GM21360 (cell line): ENCODE measurements at regions not wholly inside any gene's neighbourhood (a gene's known extent, or its start where the extent isn't known, plus 50 kb on each side); places are given as distances from the start of the nearest gene placed in this dataset.

Experiments
- ATAC-seq: cut with Tn5 transposase; IDR thresholded peaks from one replicate; pipeline ENCODE4 v1.9.1; 2021; ENCODE audit warnings: mild to moderate bottlenecking, moderate library complexity; ENCODE audit not compliant: unreplicated experiment

DNA sequence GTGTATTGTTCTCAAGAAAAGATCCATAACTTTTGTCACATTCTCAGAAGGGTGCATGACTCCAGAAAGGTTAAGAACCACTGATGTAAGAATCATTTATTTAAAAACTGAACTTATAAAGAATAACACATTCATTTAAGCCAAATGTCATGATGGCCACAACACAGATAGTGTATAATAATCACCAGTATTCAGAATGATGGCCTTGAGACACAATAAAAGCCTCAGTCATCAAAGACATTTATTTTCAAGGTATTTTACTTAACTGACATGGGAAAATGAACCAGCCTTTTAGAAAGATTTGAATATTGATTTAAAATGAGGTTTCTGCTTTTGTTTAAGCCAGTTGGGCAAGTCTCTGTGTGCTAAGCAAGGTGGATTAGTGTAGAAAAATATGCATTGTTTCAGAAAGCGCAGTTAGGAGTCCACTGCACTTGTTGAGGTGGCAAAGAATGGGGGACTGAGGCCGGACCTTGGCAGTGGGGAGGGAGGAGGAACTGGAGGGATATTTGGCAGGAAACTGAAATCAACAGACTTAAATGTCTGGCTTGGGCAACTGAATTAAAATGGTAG is 371.9 kb upstream of the ESRRG start:
- ATAC-seq: no peak

DNA sequence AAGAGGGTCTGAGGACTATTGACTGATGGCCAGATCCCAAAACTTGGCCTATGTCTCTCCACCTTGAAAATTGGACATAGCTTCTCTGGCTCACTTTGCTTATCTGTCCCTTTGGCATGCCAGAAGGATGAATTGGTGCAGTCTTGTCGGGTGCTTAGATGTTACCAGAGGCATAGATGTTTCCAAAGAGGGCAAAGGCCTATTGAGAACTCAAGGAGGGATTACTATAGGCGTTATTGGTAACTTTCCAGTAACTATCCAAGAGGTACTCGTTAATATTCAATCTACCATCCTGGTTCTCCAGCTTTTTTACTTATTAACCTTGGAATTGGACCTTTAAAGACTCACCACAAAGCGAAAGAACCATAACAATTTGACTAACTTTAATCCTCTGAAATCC is 368.3 kb upstream of the ESRRG start:
- ATAC-seq: no peak

DNA sequence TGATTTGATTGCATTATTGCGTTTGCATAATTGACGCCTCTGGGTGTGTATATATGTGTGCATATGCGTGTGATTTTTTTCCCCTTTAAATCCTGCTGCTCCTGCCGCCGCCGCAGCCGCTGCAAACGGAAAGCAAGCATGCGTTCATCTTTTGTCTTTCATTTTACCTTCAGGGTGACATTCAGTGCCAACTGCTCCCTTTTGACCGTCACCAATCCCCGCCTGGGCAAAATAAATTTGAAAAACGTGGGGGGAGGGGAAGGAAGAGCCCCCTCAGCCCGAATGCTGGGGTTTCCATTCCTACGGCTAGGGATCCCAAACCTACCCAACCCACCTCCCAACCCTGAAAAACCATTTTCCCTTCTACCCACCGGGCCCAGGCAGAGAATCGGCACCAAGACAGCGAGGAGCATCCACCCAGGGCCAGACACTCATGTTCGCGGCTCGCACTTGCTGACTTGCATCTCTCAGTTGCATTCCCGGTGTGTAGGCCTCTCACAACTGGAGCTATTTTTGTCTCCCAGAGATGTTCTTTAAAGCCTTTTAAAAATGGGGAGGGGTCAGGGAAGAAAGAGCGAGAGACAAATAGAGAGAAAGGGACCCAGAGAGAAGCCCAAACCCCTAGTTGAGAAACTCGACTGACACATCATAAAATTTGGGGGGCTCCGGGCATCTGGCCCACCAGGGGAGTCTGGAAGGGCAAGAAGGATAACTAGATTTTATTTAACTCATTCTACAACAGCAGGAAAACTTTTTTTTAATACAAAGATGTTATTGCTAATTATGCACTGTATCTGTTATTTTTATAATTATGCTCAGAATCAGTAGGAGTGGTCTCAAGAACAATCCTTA is 367.1 kb upstream of the ESRRG start:
- ATAC-seq: no peak

DNA sequence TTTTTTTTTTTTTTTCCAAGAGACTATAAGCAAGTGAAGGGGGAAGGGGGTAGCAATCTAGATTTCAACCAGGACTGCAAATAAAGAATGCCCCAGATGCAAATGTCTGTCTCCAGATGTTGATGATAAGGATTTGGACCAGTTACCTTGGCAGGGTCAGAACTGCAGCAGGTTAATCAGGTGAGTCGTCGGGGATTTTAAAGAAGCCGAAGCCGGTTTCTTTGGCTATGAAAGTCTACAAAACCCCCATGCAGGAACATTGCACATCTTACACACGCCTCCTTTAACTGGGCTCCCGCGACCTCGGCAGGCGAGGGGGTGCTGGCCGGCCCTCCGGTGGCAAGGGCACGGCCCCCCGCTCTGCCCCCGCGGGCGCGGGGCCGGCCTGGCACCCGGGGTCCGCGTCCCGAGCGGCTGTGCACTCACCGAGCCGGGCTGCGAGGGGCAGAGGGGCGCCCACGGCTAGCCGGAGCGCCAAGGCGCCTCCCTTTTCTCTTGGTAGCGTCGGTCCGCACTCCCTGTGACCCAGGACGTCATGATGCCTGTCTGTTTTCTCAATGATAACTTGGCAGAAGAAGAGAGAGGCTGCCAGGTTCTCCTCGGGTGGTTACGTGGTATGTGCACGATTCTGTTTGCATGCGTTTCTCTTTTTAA is 366.3 kb upstream of the ESRRG start:
- no peak for ATAC-seq

DNA sequence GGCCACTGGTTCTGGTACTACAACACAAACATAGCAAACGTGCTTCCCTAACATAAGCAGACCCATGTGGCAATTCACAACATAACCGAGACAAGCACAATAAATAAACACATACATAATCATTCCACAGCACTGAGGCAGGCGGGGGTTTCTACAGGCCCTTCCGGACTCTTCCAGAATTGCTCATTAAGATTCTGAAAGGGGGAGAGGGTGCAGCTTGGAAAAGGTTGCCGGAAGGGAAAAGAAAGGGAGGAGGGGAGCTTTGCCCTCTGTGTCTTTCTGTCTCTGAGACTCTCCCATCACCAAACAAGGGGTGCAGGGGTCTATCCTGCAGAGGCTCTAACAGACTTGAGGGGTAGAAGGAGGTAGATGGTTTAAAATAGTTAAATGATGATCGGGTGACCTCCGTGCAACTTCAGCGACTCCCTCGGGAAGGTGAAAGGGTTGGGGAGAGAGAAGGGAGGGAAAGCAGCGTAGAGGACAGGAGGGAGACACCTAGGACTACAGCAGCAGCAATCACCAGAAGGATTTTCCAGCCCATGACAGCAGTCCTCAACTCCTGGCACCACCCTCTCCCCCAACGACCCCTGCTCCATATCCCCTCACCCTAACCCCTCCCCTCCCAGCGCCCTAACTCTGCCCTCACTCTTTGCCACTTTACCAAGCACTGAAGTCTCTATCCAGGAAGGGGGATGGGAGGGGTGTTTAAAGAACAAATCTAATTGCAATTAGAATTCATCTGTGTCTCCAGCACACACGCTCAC is 365.5 kb upstream of the ESRRG start:
- ATAC-seq: no peak

DNA sequence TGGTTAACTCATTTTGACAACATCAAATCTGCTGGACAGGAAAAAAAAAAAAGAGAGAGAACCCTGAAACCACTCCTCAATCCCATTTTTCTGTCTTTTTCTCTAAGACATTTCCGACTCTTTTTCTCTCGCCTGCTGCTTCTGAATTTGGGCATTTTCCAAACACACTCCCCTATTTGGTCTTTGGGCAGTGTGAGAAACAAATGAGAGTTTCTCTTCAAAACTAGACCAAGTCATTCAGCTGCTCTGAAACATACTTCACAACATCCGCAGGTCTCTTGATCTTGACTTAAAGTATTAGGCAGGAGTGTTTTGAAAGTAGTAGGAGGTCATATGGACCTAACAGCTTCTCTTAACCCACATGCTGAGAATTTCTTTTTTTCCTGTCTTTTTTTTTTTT is 364.8 kb upstream of the ESRRG start:
- no peak for ATAC-seq

DNA sequence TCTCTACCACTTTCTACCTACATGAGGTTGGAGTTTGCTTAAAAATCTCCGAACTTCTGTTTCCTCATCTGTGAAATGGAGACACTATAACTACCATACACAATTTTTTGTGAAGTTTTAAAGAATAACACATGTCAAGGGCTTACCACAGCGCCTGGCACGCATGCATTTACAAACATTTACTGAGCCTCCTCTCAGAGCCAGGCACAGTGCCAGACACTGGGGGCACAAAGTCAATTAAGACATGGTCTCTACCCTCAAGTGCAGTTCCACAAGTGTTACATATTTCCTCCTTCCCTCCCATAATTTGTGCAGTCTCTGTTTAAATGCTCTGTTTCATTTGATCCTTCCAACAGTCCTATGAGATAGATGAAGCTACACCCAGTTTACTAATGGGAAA is 356.4 kb upstream of the ESRRG start:
- no peak for ATAC-seq

DNA sequence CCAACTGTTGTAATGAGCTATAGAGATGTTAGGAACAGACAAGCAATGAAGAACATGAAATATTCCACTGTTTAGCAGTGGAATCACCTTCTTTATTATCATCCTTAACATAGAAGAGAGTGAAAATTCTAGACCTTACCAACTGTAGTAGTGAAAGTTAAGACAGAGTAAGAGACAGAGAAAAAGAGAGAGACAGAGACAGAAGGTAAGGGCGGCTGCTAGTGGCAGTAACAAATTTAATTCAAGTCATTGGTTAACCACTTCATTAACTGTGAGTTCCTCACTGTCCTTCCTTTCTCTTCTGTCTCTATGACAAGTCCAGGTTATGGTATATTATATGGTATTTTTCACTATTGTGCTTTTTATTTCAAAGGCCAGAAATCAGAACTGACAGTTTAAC is 355.7 kb upstream of the ESRRG start:
- ATAC-seq: no peak

DNA sequence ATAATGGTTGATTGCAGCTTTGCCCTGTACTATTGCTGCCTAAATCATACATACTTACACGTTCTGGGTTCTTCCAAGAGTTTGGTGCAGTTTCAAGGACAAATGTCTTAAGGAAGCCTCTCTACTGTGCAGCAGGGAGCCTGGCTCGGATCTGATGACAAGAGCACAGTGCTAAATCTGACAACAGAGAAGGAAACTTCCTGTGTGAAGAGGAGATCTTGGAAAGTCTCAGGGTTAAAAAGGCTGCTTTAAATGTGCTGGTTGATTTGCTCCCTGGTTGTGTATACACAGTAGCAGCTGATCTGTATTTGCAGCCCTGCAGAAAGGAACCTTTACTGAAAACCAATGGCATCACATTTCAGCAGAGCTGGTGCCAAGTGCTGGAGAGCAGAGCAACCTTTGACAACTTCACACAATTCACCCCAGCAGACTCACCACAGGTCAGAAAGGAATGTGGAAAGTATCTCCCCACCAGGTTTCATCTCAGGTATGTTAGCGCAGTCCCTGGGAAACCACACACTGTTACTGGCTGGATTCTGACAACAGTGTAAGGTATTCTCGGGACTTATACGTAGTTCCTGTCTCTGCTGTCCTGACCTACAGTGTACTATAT is 355.0 kb upstream of the ESRRG start:
- no peak for ATAC-seq

DNA sequence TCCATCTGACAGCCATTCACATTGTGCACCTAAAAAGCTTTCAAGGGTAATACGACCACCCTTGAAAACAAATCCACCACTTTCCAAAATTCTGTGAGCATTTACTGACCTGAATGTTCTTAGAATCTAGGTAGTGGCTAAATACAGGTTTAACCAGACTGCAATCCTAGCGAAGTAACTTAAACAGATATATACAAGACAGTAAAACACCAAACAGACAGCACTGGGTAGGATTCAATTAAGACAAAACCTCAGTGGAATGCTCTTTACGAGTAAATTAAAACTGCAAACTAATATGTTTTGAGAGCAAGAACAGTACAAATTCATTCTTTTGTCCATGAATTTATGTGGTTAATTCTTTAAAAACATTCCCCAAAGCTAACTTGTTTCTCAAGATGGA is 354.2 kb upstream of the ESRRG start:
- no peak for ATAC-seq

DNA sequence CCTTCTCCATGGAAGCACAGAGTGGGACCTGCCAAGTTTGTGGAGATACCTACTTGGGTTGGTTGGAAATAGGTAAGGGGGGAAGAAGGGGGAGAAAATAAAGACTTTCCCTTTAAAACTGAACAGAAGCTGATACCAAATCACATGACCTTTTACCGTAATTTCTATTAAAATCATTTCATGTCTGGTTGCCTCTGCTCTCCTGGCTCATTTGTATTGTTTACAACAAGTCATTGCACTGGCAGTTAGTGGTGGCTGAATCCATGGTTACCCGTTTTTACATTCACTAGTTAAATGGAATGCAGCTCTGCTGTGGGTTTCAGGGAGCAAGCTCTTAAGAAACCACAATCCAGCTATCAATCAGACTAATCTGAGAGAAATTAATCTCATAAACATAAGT is 353.7 kb upstream of the ESRRG start:
- ATAC-seq: no peak

DNA sequence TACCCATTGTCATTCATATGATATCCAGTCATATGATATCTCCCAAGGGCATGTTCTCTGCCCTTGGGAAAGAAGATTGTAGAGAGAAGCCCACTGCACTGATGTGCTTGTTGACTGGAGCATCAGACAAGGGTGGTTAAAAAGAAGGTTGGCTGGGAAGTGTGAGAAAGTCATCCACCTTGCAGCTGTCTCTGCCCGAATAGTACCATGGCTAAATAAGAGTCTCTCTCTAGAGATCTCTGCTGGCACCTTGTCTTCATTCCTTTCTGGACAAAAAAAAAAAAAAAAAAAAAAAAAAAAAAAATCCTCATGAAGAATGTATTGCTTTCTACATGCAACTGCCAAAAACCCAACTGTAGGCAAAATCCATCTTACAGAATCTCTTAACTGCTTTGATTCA is 349.7 kb upstream of the ESRRG start:
- ATAC-seq: no peak

DNA sequence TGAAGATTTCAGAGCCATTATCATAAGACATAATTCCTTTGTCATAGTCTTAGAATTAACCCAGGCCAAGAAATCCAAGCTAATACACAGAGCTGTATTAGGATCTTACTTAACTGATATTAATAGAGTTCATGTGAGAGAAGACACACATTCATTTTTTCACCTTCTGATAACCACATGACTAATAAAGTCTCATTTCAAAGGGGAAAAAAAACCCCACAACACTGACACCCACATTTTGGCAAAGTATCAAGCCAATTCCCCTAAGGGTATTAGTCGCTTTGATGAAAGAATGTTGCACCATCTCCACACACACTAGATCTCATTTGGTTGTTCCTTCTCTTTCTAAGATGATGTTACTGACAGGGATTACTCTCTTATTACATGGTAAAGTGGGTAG is 344.4 kb upstream of the ESRRG start:
- no peak for ATAC-seq

DNA sequence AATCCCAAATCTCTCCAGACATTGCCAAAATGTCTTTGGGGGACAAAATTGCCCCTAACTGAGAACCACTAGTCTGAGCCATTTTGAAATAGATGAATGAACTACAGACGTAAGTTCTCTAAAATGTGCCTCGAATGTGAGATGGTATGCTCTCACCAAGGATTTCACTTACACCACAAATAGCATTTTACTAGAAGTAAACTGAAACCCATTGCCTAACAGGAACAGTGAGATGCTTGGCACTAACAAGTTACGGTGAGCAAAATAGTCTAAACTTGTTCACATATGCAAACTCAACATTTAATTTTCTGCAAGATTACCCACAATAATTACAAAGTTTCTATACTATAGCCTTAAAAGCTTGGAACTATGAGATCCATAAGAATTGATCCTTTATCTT is 343.6 kb upstream of the ESRRG start:
- no peak for ATAC-seq

DNA sequence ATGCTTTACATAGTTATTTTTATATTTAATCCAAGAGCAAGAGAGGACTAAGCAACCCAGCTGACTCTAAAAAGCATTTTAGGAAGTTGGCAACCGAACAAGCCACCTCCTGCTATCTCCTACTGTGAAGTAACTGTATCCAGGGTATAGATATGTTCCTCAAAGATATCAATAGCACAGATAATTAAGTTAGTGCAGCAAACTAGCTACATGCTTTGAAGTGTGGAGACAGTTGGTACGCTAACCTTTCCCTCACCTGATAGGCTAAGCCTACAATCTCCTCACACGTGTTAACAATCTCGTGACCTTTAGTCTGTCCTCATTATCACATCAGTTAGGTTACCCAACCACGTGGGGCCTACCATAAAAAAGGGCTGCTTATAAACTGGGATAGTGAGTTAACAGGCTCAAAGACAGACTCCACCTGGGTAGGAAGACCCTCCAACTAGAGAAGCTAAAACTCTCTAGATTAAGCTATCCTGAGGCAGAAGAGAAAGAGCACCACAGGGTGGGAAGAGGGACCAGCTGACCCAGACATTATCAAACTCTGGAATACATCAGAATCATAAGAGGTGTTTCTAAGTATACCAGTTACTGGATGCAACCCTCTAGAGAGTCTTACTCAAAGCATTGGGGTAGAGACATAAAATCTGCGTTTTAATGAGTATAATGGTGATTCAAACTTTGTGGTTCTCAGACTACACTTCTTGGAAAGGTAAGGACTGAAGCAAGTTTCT is 340.1 kb upstream of the ESRRG start:
- ATAC-seq: no peak

DNA sequence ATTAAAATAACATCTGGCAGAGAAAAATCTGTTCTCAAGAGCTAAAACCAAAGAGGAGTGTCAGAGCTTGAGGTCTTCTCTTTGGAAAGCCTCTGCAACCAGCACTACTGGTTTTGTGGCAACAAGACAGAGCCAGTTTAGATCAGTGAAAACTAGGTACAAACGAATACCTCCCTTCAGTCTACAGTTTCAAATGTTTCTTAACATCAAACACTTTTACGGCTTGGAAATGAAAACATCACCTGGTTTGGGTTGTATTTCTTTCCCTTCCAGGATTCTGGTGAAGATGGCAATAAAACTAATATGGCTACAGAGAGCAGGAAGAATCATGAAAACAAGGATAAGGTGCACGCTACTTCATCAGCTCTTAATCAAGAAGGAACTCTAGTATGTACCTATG is 339.4 kb upstream of the ESRRG start:
- no peak for ATAC-seq

DNA sequence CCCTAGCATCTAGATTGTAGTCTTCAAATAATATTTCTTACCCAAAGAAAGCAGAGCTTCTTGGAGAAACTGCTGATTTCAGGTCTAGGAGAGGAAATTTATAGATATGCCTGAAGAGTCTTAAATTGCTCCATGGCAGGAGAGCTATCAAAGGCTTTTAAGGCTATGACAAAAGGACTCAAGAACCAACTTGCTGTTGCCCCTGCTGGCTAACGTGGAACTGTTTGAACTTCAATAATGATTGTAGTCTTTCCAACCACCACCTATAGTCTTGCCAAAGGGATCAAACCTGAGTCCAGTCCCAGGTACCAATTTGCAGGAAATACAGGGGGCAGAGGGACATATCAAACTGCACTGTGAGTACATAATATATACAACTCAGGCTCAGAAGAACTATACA is 336.2 kb upstream of the ESRRG start:
- ATAC-seq: no peak

DNA sequence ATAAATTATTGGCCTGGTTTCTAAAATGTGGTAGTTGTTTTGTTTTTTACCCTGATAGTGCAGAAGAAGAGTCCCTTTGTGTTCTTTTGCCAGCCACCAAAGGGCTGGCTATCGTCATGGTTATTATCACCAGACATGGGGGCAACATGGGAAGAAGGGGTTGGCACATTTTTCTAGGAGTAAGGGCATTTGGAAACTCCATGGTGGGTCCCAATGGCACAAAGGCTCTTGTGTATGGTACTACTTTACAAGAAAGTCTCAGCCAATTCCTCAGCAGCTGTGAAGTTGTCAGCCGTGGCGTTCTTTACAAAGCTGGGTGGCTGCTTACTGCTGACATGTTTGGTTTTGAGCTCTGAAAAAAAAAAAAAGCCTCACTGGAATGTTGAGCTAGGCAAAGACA is 330.4 kb upstream of the ESRRG start:
- no peak for ATAC-seq

DNA sequence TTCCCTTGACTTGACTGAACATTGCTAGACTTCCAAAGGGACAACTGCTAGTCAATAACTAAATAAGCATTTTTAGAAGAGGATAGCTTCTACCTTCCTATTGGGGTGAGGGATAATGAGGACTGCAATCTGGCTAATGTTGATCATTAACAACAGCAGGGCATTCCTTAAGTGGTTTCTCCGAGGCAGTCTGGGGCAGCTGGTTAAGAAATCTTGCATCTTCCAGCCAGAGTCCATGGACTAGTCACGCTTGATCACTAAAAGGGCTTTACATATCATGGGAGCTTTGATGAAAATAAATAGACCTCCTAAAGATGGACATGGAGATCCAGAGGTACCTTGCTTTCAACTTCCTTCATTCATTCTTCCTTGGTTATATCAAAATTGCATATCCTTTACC is 329.4 kb upstream of the ESRRG start:
- ATAC-seq: no peak

DNA sequence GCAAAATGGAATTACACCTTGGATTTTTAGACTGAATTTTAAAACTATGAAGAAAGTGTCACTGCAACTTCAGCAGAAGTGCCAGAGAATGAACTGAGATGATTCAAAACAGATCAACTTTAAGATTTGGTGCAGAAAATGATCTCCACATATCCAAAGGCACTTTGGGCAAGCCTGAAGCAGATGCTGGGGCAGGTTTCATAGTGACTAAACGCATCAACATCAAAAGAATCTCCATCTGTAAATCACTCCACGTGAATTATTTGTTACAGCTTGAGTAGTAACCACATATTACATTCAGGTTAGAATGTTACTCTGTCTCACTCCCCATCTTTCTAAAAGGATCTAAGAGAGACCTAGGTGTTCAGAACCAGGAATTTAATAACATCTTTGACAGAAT is 329.0 kb upstream of the ESRRG start:
- ATAC-seq: no peak

DNA sequence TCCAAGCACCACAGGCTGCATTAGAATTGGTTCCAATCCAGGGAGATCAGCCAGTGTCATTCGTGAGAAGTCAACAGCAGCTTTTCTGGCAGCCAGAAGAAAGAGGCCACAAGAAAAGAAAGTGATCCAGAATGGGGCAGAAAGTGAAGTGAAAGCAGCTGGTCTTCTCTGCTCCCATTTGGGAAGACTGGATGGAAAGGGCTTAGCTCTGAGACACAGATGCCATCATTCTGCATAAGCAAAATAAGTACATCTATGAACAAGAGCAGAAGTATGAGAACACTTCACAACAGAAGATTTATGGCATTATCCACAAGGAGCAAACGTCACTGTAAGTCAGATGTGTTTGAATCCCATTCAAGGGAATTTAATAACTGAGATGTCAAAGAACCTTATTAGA is 326.5 kb upstream of the ESRRG start:
- no peak for ATAC-seq
